ENCODE measurements at regions not wholly inside any gene's neighbourhood (a gene's known extent, or its start where the extent isn't known, plus 50 kb on each side); places are given as distances from the start of the nearest gene placed in this dataset.

DNA sequence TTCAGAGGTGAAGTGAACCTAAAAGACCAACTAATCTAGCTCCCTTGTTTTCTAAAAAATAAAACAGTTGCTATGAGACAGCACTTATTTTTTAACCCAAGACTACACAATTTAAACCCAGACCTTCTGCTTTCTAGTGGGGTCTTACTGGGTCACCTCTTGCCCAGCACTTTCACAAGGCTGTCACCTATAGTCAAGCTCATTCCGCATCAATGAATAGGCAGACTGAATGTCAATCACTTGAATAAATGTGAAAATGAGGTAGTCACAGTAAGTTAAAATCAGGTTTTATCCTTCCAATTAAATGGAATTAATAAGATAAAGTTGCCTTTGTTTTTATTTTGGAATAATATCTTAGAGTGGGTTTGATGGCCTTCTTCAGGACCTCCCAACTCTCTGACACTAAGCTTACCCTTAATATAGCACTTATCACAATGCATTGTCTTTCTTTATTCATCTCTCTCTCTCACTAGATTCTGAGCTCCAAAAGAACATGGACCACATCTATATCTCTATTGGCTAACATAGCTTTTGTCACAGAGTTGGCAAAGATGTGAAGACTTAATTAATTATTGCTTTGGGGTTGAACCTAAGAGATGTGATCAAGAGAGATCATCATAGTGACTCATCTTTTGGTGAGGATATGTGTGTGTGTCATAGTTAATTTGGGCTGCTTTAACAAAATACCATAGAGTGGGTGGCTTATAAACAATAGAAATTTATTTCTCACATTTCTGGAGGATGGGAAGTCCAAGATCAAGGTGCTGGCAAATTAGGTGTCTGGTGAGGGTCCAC lies 248.7 kb upstream of the DAB1 start:
- no peak for TF ChIP-seq CREB1 (IDR thresholded peaks at IDR 0.05; ENCODE audit: low read depth)

DNA sequence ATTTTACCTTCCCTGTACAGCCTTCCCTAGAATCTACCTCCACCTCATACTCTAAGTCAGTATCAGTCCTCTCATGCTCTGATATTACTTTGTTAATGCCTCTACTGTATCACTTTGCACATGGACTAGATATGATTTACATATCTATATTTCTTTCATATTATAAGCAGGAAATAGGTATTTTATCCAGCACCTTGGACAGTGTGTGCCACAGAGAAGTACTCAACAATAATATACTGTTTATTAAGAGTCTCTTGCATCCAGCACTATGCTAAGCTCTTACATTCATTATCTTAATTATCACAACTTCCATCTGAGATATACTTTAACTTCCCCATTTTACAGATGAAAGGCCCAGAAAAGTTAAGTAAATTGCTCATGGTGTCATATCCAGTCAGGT lies 247.9 kb upstream of the DAB1 start:
- TF ChIP-seq TEAD4 (IDR thresholded peaks at IDR 0.05) (no peak), CREB1 (IDR thresholded peaks at IDR 0.05; ENCODE audit: low read depth) (no peak)
- TF ChIP-seq, protein P1, sequence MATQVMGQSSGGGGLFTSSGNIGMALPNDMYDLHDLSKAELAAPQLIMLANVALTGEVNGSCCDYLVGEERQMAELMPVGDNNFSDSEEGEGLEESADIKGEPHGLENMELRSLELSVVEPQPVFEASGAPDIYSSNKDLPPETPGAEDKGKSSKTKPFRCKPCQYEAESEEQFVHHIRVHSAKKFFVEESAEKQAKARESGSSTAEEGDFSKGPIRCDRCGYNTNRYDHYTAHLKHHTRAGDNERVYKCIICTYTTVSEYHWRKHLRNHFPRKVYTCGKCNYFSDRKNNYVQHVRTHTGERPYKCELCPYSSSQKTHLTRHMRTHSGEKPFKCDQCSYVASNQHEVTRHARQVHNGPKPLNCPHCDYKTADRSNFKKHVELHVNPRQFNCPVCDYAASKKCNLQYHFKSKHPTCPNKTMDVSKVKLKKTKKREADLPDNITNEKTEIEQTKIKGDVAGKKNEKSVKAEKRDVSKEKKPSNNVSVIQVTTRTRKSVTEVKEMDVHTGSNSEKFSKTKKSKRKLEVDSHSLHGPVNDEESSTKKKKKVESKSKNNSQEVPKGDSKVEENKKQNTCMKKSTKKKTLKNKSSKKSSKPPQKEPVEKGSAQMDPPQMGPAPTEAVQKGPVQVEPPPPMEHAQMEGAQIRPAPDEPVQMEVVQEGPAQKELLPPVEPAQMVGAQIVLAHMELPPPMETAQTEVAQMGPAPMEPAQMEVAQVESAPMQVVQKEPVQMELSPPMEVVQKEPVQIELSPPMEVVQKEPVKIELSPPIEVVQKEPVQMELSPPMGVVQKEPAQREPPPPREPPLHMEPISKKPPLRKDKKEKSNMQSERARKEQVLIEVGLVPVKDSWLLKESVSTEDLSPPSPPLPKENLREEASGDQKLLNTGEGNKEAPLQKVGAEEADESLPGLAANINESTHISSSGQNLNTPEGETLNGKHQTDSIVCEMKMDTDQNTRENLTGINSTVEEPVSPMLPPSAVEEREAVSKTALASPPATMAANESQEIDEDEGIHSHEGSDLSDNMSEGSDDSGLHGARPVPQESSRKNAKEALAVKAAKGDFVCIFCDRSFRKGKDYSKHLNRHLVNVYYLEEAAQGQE (IDR thresholded peaks at IDR 0.05; ENCODE audit: low read depth), result peak; percentile 62; the same call in 1 of the 2 replicates

DNA sequence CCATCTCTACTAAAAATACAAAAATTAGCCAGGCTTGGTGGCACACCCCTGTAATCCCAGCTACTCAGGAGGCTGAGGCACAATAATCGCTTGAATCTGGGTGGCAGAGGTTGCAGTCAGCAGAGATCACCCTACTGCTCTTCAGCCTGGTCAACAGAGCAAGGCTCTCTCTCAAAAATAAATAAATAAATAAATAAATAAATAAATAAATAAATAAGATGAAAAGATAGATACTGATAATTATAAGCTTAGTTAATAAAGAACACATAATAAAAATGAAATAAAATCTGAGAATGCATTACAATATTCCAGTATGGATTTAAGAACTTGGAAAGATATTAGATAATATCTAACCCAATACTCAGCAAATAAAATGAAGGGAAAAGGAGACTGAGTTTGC lies 235.9 kb upstream of the DAB1 start:
- TF ChIP-seq, protein P1 (IDR thresholded peaks at IDR 0.05; ENCODE audit: low read depth), result no peak
- TF ChIP-seq, protein P2, sequence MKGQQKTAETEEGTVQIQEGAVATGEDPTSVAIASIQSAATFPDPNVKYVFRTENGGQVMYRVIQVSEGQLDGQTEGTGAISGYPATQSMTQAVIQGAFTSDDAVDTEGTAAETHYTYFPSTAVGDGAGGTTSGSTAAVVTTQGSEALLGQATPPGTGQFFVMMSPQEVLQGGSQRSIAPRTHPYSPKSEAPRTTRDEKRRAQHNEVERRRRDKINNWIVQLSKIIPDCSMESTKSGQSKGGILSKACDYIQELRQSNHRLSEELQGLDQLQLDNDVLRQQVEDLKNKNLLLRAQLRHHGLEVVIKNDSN (IDR thresholded peaks at IDR 0.05), result no peak
- no peak for TF ChIP-seq TAF1 (IDR thresholded peaks at IDR 0.05; ENCODE audit: low read depth)
- TF ChIP-seq TEAD4 (IDR thresholded peaks at IDR 0.05), result no peak
- TF ChIP-seq EP300 (IDR thresholded peaks at IDR 0.05; ENCODE audit: borderline replicate concordance), result no peak
- no peak for TF ChIP-seq FOXM1 (IDR thresholded peaks at IDR 0.05; ENCODE audit: borderline replicate concordance, low read depth)
- TF ChIP-seq TCF12 (IDR thresholded peaks at IDR 0.05; ENCODE audit: low read depth), result no peak
- no peak for TF ChIP-seq YY1 (IDR thresholded peaks at IDR 0.05; ENCODE audit: low read depth)
- TF ChIP-seq CEBPB (IDR thresholded peaks at IDR 0.05), result no peak
- TF ChIP-seq, protein P3, sequence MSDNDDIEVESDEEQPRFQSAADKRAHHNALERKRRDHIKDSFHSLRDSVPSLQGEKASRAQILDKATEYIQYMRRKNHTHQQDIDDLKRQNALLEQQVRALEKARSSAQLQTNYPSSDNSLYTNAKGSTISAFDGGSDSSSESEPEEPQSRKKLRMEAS (IDR thresholded peaks at IDR 0.05), result no peak
- TF ChIP-seq NFIC (IDR thresholded peaks at IDR 0.05), result no peak
- TF ChIP-seq CREB1 (IDR thresholded peaks at IDR 0.05; ENCODE audit: low read depth), result no peak
- no peak for TF ChIP-seq ZBTB7A (IDR thresholded peaks at IDR 0.05; ENCODE audit: low read depth)

DNA sequence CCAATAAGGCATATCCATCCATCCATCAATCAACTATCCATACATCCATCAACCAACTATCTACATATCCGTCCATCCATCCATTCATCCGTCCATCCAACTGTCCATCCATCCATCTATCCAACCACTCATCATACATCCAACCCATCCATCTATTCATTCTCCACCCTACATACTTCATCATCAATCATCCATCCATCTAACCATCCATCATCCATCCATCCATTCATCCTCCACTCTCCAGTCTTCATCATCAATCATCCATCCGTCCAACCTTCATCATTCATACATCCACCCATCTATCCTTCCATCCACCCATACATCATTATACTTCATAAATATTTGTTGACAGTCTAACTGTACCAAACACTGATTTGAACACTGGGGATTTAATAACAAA lies 231.3 kb upstream of the DAB1 start:
- no peak for TF ChIP-seq ZBTB7A (IDR thresholded peaks at IDR 0.05; ENCODE audit: low read depth)
- no peak for TF ChIP-seq CREB1 (IDR thresholded peaks at IDR 0.05; ENCODE audit: low read depth)
- TF ChIP-seq YY1 (IDR thresholded peaks at IDR 0.05; ENCODE audit: low read depth), result no peak
- TF ChIP-seq EGR1 (IDR thresholded peaks at IDR 0.05), result no peak
- TF ChIP-seq TAF1 (IDR thresholded peaks at IDR 0.05; ENCODE audit: low read depth), result no peak
- no peak for TF ChIP-seq NFIC (IDR thresholded peaks at IDR 0.05)
- TF ChIP-seq TCF12 (IDR thresholded peaks at IDR 0.05; ENCODE audit: low read depth), result no peak
- TF ChIP-seq FOXM1 (IDR thresholded peaks at IDR 0.05; ENCODE audit: borderline replicate concordance, low read depth), result no peak
- TF ChIP-seq, protein P1 (IDR thresholded peaks at IDR 0.05; ENCODE audit: low read depth), result no peak
- TF ChIP-seq, protein P2 (IDR thresholded peaks at IDR 0.05), result no peak
- no peak for TF ChIP-seq TEAD4 (IDR thresholded peaks at IDR 0.05)
- TF ChIP-seq RAD21 (IDR thresholded peaks at IDR 0.05; ENCODE audit: low read depth), result no peak
- TF ChIP-seq CEBPB (IDR thresholded peaks at IDR 0.05), result no peak

DNA sequence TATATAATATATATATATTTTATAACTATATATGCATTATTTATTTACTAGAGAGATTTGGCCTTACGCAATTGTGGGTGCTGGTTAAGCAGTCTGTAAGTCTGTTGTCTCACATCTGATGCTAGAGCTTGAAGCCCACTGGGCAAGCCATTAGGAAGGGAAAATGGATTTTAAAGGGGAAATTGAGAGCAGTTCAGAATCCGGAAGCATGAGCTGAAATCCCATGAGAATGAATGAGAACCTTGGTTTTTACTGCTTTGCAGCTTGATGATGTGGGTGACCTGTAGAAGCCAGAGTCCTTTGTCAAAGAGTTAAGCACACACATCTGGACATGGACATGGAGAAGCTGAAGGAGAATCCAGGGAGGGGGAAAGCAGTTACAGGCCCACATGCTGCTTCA lies 220.8 kb upstream of the DAB1 start:
- TF ChIP-seq TEAD4 (IDR thresholded peaks at IDR 0.05) (no peak), YY1 (IDR thresholded peaks at IDR 0.05; ENCODE audit: low read depth) (no peak), EP300 (IDR thresholded peaks at IDR 0.05; ENCODE audit: borderline replicate concordance) (no peak), NFIC (IDR thresholded peaks at IDR 0.05) (no peak), CREB1 (IDR thresholded peaks at IDR 0.05; ENCODE audit: low read depth) (no peak), TCF12 (IDR thresholded peaks at IDR 0.05; ENCODE audit: low read depth) (no peak), RAD21 (IDR thresholded peaks at IDR 0.05; ENCODE audit: low read depth) (no peak), FOXM1 (IDR thresholded peaks at IDR 0.05; ENCODE audit: borderline replicate concordance, low read depth) (no peak), ZBTB7A (IDR thresholded peaks at IDR 0.05; ENCODE audit: low read depth) (no peak), CEBPB (IDR thresholded peaks at IDR 0.05) (no peak), EGR1 (IDR thresholded peaks at IDR 0.05) (no peak), TAF1 (IDR thresholded peaks at IDR 0.05; ENCODE audit: low read depth) (no peak)
- TF ChIP-seq, protein P2 (IDR thresholded peaks at IDR 0.05), result no peak
- TF ChIP-seq, protein P1 (IDR thresholded peaks at IDR 0.05; ENCODE audit: low read depth), result no peak
- TF ChIP-seq, protein P3 (IDR thresholded peaks at IDR 0.05), result no peak

All from Ishikawa (cell line).